SK-N-DZ (cell line): ENCODE measurements at regions not wholly inside any gene's neighbourhood (a gene's known extent, or its start where the extent isn't known, plus 50 kb on each side); places are given as distances from the start of the nearest gene placed in this dataset.

Experiments
- DNase-seq: peaks from one replicate; pipeline ENCODE4 v3.0.0-alpha.2; 2015; ENCODE audit warnings: low spot score
- small RNA-seq, 2 experiments: library from RNA; depleted of rRNA; stranded (forward); fragments of <200 nt; gene quantifications; one replicate each; pipeline ENCODE3, GENCODE V24; 2014

- no peak for DNase-seq
These were observed 85.5 kb downstream of the DIRAS2 start for GRCh38 chr9:90556897-90557675.

GRCh38 chr9:90559075-90560073 lies 83.2 kb downstream of the DIRAS2 start:
- no peak for DNase-seq

Small RNA genes lying in the stretch of these regions (small RNA-seq; reads per million reads assigned to genes)
- gene AL161629.2 (0 reads per million in 2 experiments), gene MIR4290 (0 reads per million in 2 experiments)
